ENCODE measurements at regions not wholly inside any gene's neighbourhood (a gene's known extent, or its start where the extent isn't known, plus 50 kb on each side); places are given as distances from the start of the nearest gene placed in this dataset.

DNA sequence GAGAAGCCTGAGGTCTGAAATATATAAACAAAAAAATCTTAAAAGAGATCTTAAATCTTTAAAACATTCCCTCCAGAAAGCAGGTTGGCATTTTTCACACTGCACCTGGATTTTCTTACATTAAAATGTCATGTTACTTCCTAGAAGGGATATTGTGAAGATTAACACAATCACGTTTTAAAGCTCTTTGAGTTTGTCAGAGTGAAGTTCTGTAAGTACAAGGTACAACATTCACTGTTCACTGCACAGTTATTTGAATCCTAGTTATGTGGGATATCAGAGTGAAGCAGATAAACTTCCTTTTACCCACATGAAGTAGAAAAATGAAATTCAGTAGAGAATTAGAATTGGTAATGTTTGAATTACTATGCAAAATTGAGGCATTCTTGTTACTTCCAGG is 353.6 kb upstream of the RGMB start:
- Histone ChIP-seq H3K36me3 (ENCODE audit: control insufficient read depth in 2 of 4, insufficient read depth in 4 of 4, low read length in 3 of 4) (no peaks in the 10 kb centered on the region), H3K4me2 (ENCODE audit: insufficient read depth in 1 of 2, low read depth in 2 of 2, low read length in 2 of 2) (no peak overlapping the region)
- CTCF ChIA-PET (ENCODE audit: partially characterized antibody) = interaction anchor here (1.6 kb wide), 1 partner anchor 32 kb away, joined by 4 read pairs; no protein-coding TSS in a partner anchor
- TF ChIP-seq KDM5A (IDR thresholded peaks at IDR 0.05; ENCODE audit: low read length) = no peak
- no peak for TF ChIP-seq CTBP2 (IDR thresholded peaks at IDR 0.05; ENCODE audit: borderline replicate concordance, insufficient read depth, insufficient read length, low read length)
- TF ChIP-seq EGR1 (IDR thresholded peaks at IDR 0.05; ENCODE audit: borderline replicate concordance, low read depth, low read length) = no peak
- TF ChIP-seq, protein P1, sequence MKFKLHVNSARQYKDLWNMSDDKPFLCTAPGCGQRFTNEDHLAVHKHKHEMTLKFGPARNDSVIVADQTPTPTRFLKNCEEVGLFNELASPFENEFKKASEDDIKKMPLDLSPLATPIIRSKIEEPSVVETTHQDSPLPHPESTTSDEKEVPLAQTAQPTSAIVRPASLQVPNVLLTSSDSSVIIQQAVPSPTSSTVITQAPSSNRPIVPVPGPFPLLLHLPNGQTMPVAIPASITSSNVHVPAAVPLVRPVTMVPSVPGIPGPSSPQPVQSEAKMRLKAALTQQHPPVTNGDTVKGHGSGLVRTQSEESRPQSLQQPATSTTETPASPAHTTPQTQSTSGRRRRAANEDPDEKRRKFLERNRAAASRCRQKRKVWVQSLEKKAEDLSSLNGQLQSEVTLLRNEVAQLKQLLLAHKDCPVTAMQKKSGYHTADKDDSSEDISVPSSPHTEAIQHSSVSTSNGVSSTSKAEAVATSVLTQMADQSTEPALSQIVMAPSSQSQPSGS (IDR thresholded peaks at IDR 0.05; ENCODE audit: low read length) = no peak
- no peak for TF ChIP-seq SUZ12 (IDR thresholded peaks at IDR 0.05; ENCODE audit: low read length)

More for the DNA sequence above, 353.6 kb upstream of the RGMB start:
- H3K23me2 ChIP-seq (ENCODE audit: low read depth, low read length) = no peaks in the 10 kb centered on the region
- H3K4me3 ChIP-seq (ENCODE audit: extremely low read depth in 1 of 4, insufficient read depth in 2 of 4, low read depth in 3 of 4, low read length in 4 of 4) = no peak overlapping the region
- H3K27ac ChIP-seq (ENCODE audit: low read depth, low read length) = no peak overlapping the region
- H4K5ac ChIP-seq (ENCODE audit: insufficient read length, low read depth, low read length) = no peak overlapping the region
- no peak overlapping the region for H2BK120ac ChIP-seq (replicated peaks; ENCODE audit: low read depth, low read length)
- DNase-seq (ENCODE audit: low read depth in 1 of 2, low spot score in 2 of 2) = no peak
- H4K20me1 ChIP-seq (replicated peaks in 1 of 2; ENCODE audit: control insufficient read depth in 1 of 2, insufficient read depth in 2 of 2, low read length in 2 of 2) = no peaks in the 10 kb centered on the region
- no peak overlapping the region for H3K18ac ChIP-seq (ENCODE audit: extremely low read depth, low read length)
- H4K91ac ChIP-seq (replicated peaks; ENCODE audit: insufficient read length, low read length) = no peak overlapping the region
- no peak for FAIRE-seq
- no peaks in the 10 kb centered on the region for H3K79me2 ChIP-seq (ENCODE audit: control insufficient read depth in 1 of 2, insufficient read depth in 2 of 2, low read length in 2 of 2)
- H3K9me3 ChIP-seq (ENCODE audit: insufficient read depth in 2 of 2, low read depth in 1 of 2, low read length in 1 of 2) = peaks cover 3% of the 10 kb centered on the region in 2 experiments; a peak in 2 of 4 replicates
- no peak overlapping the region for H2BK20ac ChIP-seq (ENCODE audit: low read length)
- H2AK5ac ChIP-seq (ENCODE audit: low read depth, low read length) = no peak overlapping the region
- no peak overlapping the region for H3K14ac ChIP-seq (ENCODE audit: insufficient read length)
- WGBS, 2 experiments (ENCODE audit: extremely low coverage in 1 of 2, insufficient coverage in 1 of 2, insufficient read length in 1 of 2, insufficient replicate concordance in 2 of 2, low coverage in 1 of 2, low lambda C conversion rate in 2 of 2, missing lambda C conversion rate in 1 of 2) = 63% methylated on average over 1 of the region's 1 CpG; no CpG with 5 or more reads in 1 of the 2 experiments
- no peak overlapping the region for H3K56ac ChIP-seq (replicated peaks; ENCODE audit: insufficient read length, low read depth, low read length)
- POLR2A ChIA-PET (ENCODE audit: partially characterized antibody) = no interaction called here
- no peak overlapping the region for H3K4ac ChIP-seq (replicated peaks; ENCODE audit: insufficient read length, low read depth, low read length)
- no peak overlapping the region for H2BK15ac ChIP-seq (ENCODE audit: low read length)
- H2AFZ ChIP-seq (ENCODE audit: low read length) = no peak overlapping the region
- no peak overlapping the region for H2BK5ac ChIP-seq (ENCODE audit: low read depth, low read length)
- H3K4me1 ChIP-seq (replicated peaks in 1 of 4; ENCODE audit: control insufficient read depth in 3 of 4, insufficient read depth in 4 of 4, low read length in 3 of 4) = peaks cover 0 to 4% (median under 1%) of the 10 kb centered on the region in 4 experiments; a peak in 3 of 7 replicates
- H3K23ac ChIP-seq (ENCODE audit: insufficient read length) = no peak overlapping the region
- no peaks in the 10 kb centered on the region for H3K27me3 ChIP-seq (replicated peaks in 1 of 4; ENCODE audit: control insufficient read depth in 3 of 4, extremely low read depth in 1 of 4, insufficient read depth in 3 of 4, low read length in 3 of 4)
- no peaks in the 10 kb centered on the region for H3K79me1 ChIP-seq (ENCODE audit: low read depth, low read length)
- H4K8ac ChIP-seq (ENCODE audit: extremely low read depth, insufficient read depth, low read length) = no peak overlapping the region
- H2BK12ac ChIP-seq (ENCODE audit: low read depth, low read length) = no peak overlapping the region
- H3K9ac ChIP-seq (replicated peaks in 1 of 4; ENCODE audit: extremely low read depth in 1 of 4, low read depth in 3 of 4, low read length in 3 of 4) = no peak overlapping the region

Data from H1 (cell line).